B cell (primary cell): ENCODE measurements at regions not wholly inside any gene's neighbourhood (a gene's known extent, or its start where the extent isn't known, plus 50 kb on each side); places are given as distances from the start of the nearest gene placed in this dataset.

Source experiments
- ATAC-seq: fragments of 200-7000 bp; cut with Tn5 transposase; one replicate; pipeline ENCODE4 v1.10.0; 2021; ENCODE audit warnings: low read depth, mild to moderate bottlenecking, moderate number of reproducible peaks, moderate library complexity
- CTCF ChIA-PET: fragments of 350-600 bp; sonication (Branson Sonifier 250); formaldehyde crosslinking; loops from one replicate; lab custom pipeline; 2021; ENCODE audit warnings: antibody characterized with exemption, inconsistent platforms; lab: Charles Lee
- POLR2A ChIA-PET: fragments of 350-600 bp; sonication (Branson Sonifier 250); formaldehyde crosslinking; loops from one replicate; lab custom pipeline; 2021; ENCODE audit warnings: antibody characterized with exemption; lab: Charles Lee
- DNase-seq: peaks from one replicate; pipeline ENCODE4 v3.0.0; 2013
- H2AFZ ChIP-seq: 2 replicates; pipeline ENCODE4 v1.6.1; 2012; ENCODE audit warnings: mild to moderate bottlenecking, low read depth, low read length; ENCODE audit not compliant: insufficient read depth, poor library complexity, severe bottlenecking
- H3K27ac ChIP-seq, 2 donors: 1 replicate in 1 of 2; 2 replicates in 1 of 2; pipeline ENCODE4 v1.5.1; 2012 to 2013; ENCODE audit warnings: low read length in 2 of 2, mild to moderate bottlenecking in 2 of 2, moderate library complexity in 1 of 2
- H3K27me3 ChIP-seq, 4 experiments: fragments of 200-600 bp in 1 of 4; sonication (generic) in 1 of 4; replicated peaks in 1 of 4; 1 replicate in 2 of 4; 2 replicates in 2 of 4; pipeline versions ENCODE4 v1.6.1 to v1.7.0; 2013 to 2016; ENCODE audit warnings: low read length in 3 of 4, mild to moderate bottlenecking in 2 of 4, mixed read lengths in 1 of 4, moderate library complexity in 1 of 4; ENCODE audit not compliant: insufficient read depth in 4 of 4, control insufficient read depth in 3 of 4; ENCODE audit errors: control extremely low read depth in 1 of 4
- H3K36me3 ChIP-seq, 2 experiments: replicated peaks in 1 of 2; 1 replicate in 1 of 2; 2 replicates in 1 of 2; pipeline versions ENCODE4 v1.6.1 to v1.7.1; 2013; ENCODE audit warnings: low read length in 1 of 2; ENCODE audit not compliant: insufficient read depth in 2 of 2, control insufficient read depth in 1 of 2; ENCODE audit errors: control extremely low read depth in 1 of 2, extremely low read depth in 1 of 2
- H3K4me1 ChIP-seq, 2 donors: fragments of 200-600 bp in 1 of 2; sonication (generic) in 1 of 2; 1 replicate in 1 of 2; 2 replicates in 1 of 2; pipeline versions ENCODE4 v1.5.1 to v1.6.1; 2013 to 2017; ENCODE audit warnings: low read length in 2 of 2; ENCODE audit not compliant: control insufficient read depth in 2 of 2, insufficient read depth in 2 of 2
- H3K4me2 ChIP-seq: replicated peaks from 2 replicates; pipeline ENCODE3; 2012; ENCODE audit warnings: mild to moderate bottlenecking, low read depth, low read length; ENCODE audit not compliant: poor library complexity, severe bottlenecking
- H3K4me3 ChIP-seq, 5 experiments: fragments of 200-600 bp in 1 of 5; sonication (generic) in 1 of 5; 1 replicate in 3 of 5; 2 replicates in 2 of 5; pipeline versions ENCODE4 v1.5.1 to v1.7.0; 2011 to 2016; ENCODE audit warnings: low read length in 4 of 5, mild to moderate bottlenecking in 4 of 5, low read depth in 2 of 5, control low read depth in 1 of 5, moderate library complexity in 1 of 5; ENCODE audit not compliant: insufficient read depth in 1 of 5; ENCODE audit errors: control extremely low read depth in 1 of 5, extremely low read depth in 1 of 5
- H3K79me2 ChIP-seq: fragments of 200-600 bp; sonication (generic); one replicate; pipeline ENCODE4 v1.6.0; 2016; ENCODE audit warnings: low read length; ENCODE audit not compliant: control insufficient read depth, insufficient read depth
- H3K9ac ChIP-seq: fragments of 200-600 bp; sonication (generic); 2 replicates; pipeline ENCODE4 v1.6.1; 2017; ENCODE audit warnings: mild to moderate bottlenecking, low read length, moderate library complexity
- H3K9me3 ChIP-seq, 3 donors: one replicate each; pipeline versions ENCODE4 v1.6.1 to v1.7.1; 2013; ENCODE audit warnings: low read length in 2 of 3; ENCODE audit not compliant: control insufficient read depth in 2 of 3, insufficient read depth in 1 of 3; ENCODE audit errors: control extremely low read depth in 1 of 3
- H4K20me1 ChIP-seq: 2 replicates; pipeline ENCODE4 v1.6.0; 2012; ENCODE audit warnings: mild to moderate bottlenecking, low read length; ENCODE audit not compliant: insufficient read depth, control insufficient read depth, poor library complexity, severe bottlenecking
- H3K27ac Mint-ChIP-seq: one replicate; pipeline ENCODE4 v1.8.0; 2021; ENCODE audit warnings: mixed read lengths
- H3K27me3 Mint-ChIP-seq: one replicate; pipeline ENCODE4 v1.8.0; 2021; ENCODE audit warnings: mixed read lengths
- H3K4me1 Mint-ChIP-seq: one replicate; pipeline ENCODE4 v1.8.0; 2021; ENCODE audit warnings: mixed read lengths
- H3K4me3 Mint-ChIP-seq: one replicate; pipeline ENCODE4 v1.8.0; 2021; ENCODE audit warnings: mixed read lengths
- H3K9me3 Mint-ChIP-seq: one replicate; pipeline ENCODE4 v1.8.0; 2022; ENCODE audit warnings: mixed read lengths; ENCODE audit not compliant: insufficient read depth
- EZH2 ChIP-seq: IDR thresholded peaks from 2 replicates; pipeline ENCODE4 v1.6.1; 2012; ENCODE audit warnings: borderline replicate concordance, low read depth, mild to moderate bottlenecking, moderate library complexity, low read length; ENCODE audit not compliant: insufficient read depth, poor library complexity, severe bottlenecking
- WGBS: methylation state at CpG from one replicate; pipeline ENCODE4 v1.1.5; 2013; ENCODE audit warnings: missing lambda C conversion rate; ENCODE audit not compliant: insufficient coverage; 5-methylcytosine and 5-hydroxymethylcytosine counted together
- intact Hi-C: fragments of 100-400 bp; cut with micrococcal nuclease; formaldehyde crosslinking; loops from one replicate; pipeline ENCODE4 v1.10.0; 2022
- TF ChIP-seq, protein P1 (sequence below): fragments of 200-600 bp; IDR thresholded peaks from one replicate; pipeline ENCODE4 v1.8.0; 2022; ENCODE audit warnings: antibody characterized with exemption, mild to moderate bottlenecking

DNA sequence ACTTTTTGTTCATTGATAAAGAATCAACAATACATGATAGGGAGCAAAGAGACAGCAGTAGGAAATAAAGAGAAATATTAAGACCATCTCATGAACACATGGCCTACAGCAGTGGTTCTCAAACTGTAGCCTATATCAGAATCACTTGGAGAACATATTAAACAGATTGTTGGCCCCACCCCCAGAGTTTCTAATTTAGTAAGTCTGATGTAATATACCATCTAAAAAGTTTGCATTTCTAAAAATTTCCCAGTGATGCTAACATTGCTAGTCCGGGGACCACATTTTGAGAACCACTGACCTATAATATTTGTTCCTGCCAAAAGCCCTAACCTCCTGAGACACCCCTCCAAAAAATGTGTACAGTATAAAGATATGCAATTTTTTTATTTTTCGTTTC is 306.2 kb upstream of the NREP start:
- Mint-ChIP-seq H3K27me3 (peaks cover 3% of the 10 kb centered on the region), H3K4me1 (no peaks in the 10 kb centered on the region), H3K4me3 (no peak overlapping the region), H3K9me3 (no peaks in the 10 kb centered on the region), H3K27ac (no peak overlapping the region)
- no peak overlapping the region for H3K4me2 ChIP-seq
- H3K27me3 ChIP-seq, result no peaks in the 10 kb centered on the region
- no peaks in the 10 kb centered on the region for H3K9me3 ChIP-seq
- H3K9ac ChIP-seq, result no peak overlapping the region
- no peak overlapping the region for H3K27ac ChIP-seq
- DNase-seq, result no peak
- H2AFZ ChIP-seq, result no peak overlapping the region
- H3K4me1 ChIP-seq, result no peaks in the 10 kb centered on the region
- no peaks in the 10 kb centered on the region for H3K36me3 ChIP-seq
- CTCF ChIA-PET, result no interaction called here
- H3K4me3 ChIP-seq, result no peak overlapping the region
- no peaks in the 10 kb centered on the region for H4K20me1 ChIP-seq
- no peaks in the 10 kb centered on the region for H3K79me2 ChIP-seq
- WGBS, result no CpG with 5 or more reads among the region's 2 CpGs
- POLR2A ChIA-PET, result no interaction called here
- no peak for TF ChIP-seq EZH2
- TF ChIP-seq, protein P1, sequence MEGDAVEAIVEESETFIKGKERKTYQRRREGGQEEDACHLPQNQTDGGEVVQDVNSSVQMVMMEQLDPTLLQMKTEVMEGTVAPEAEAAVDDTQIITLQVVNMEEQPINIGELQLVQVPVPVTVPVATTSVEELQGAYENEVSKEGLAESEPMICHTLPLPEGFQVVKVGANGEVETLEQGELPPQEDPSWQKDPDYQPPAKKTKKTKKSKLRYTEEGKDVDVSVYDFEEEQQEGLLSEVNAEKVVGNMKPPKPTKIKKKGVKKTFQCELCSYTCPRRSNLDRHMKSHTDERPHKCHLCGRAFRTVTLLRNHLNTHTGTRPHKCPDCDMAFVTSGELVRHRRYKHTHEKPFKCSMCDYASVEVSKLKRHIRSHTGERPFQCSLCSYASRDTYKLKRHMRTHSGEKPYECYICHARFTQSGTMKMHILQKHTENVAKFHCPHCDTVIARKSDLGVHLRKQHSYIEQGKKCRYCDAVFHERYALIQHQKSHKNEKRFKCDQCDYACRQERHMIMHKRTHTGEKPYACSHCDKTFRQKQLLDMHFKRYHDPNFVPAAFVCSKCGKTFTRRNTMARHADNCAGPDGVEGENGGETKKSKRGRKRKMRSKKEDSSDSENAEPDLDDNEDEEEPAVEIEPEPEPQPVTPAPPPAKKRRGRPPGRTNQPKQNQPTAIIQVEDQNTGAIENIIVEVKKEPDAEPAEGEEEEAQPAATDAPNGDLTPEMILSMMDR, result no peak
- intact Hi-C loops, result no loop called here
- no peak for ATAC-seq

DNA sequence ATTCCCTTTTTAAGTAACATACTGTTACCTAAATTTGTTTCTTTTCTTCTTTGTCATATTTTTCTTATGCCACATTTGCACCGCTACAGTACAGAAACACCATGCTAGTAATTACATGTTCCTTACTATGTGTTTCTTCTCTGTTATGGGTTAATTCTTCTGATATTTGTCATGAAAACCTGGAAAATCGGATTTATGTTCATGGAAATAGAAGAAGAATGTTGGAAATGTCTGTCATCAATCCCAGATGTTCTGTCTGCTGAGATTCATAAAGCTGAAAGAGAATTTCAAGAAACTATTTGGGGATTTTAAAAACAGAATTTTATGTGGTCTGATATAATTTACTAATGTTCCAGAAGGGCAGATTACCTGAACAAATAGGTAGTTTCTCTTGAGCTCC is 305.2 kb upstream of the NREP start:
- H3K9ac ChIP-seq, result no peak overlapping the region

More for the DNA sequence above, 305.2 kb upstream of the NREP start:
- Mint-ChIP-seq H3K9me3 (no peaks in the 10 kb centered on the region), H3K4me1 (no peaks in the 10 kb centered on the region), H3K27ac (no peak overlapping the region), H3K27me3 (no peaks in the 10 kb centered on the region), H3K4me3 (no peak overlapping the region)
- intact Hi-C loops, result no loop called here
- Histone ChIP-seq H3K9me3 (no peaks in the 10 kb centered on the region), H3K4me1 (no peaks in the 10 kb centered on the region), H3K4me3 (no peak overlapping the region), H3K27me3 (no peaks in the 10 kb centered on the region), H4K20me1 (no peaks in the 10 kb centered on the region), H3K27ac (no peak overlapping the region), H2AFZ (no peak overlapping the region), H3K36me3 (no peaks in the 10 kb centered on the region), H3K79me2 (no peaks in the 10 kb centered on the region), H3K4me2 (no peak overlapping the region)
- TF ChIP-seq EZH2, result no peak
- TF ChIP-seq, protein P1, result no peak
- DNase-seq, result no peak
- ChIA-PET CTCF (no interaction called here), POLR2A (no interaction called here)
- no CpG with 5 or more reads among the region's 2 CpGs for WGBS
- ATAC-seq, result no peak
